Suprapubic skin (tissue), 4 donors: ENCODE measurements at regions not wholly inside any gene's neighbourhood (a gene's known extent, or its start where the extent isn't known, plus 50 kb on each side); places are given as distances from the start of the nearest gene placed in this dataset.

Source experiments
- DNase-seq, 2 donors: peaks; one replicate each; pipeline ENCODE4 v3.0.0-alpha.2; 2019; ENCODE audit warnings: low spot score in 2 of 2
- H3K27ac ChIP-seq: fragments of 200-600 bp; sonication (generic); one replicate; pipeline ENCODE4 v1.5.1; 2019
- H3K27me3 ChIP-seq: fragments of 200-600 bp; sonication (generic); one replicate; pipeline ENCODE4 v1.5.1; 2019
- H3K36me3 ChIP-seq: fragments of 200-600 bp; sonication (generic); one replicate; pipeline ENCODE4 v1.5.1; 2019
- H3K4me1 ChIP-seq: fragments of 200-600 bp; sonication (generic); one replicate; pipeline ENCODE4 v1.5.1; 2019
- H3K4me3 ChIP-seq: fragments of 200-600 bp; sonication (generic); one replicate; pipeline ENCODE4 v1.5.1; 2019; ENCODE audit warnings: mild to moderate bottlenecking
- H3K9me3 ChIP-seq: fragments of 200-600 bp; sonication (generic); one replicate; pipeline ENCODE4 v1.5.1; 2019
- CTCF ChIP-seq, 2 donors: fragments of 200-600 bp in 1 of 2; fragments of 450-650 bp in 1 of 2; sonication (generic) in 1 of 2; IDR thresholded peaks; one replicate each; pipeline ENCODE4 v1.5.1; 2016 to 2019; ENCODE audit warnings: antibody characterized with exemption in 2 of 2, mild to moderate bottlenecking in 1 of 2, moderate library complexity in 1 of 2
- EP300 ChIP-seq: sonication (generic); formaldehyde crosslinking; IDR thresholded peaks from one replicate; pipeline ENCODE4 v1.6.1; 2017; ENCODE audit warnings: antibody characterized with exemption
- POLR2A ChIP-seq, 2 donors: fragments of 450-650 bp; IDR thresholded peaks; one replicate each; pipeline ENCODE4 v1.6.1; 2017; ENCODE audit warnings: antibody characterized with exemption in 2 of 2, mild to moderate bottlenecking in 2 of 2, moderate library complexity in 2 of 2
- POLR2AphosphoS5 ChIP-seq, 3 donors: sonication (generic); formaldehyde crosslinking; IDR thresholded peaks; one replicate each; pipeline ENCODE4 v1.6.1; 2017; ENCODE audit warnings: antibody characterized with exemption in 3 of 3
- WGBS: methylation state at CpG from one replicate; pipeline ENCODE4 v1.1.5; 2018; 5-methylcytosine and 5-hydroxymethylcytosine counted together

- Histone ChIP-seq H3K36me3 (no peaks in the 10 kb centered on the region), H3K27ac (no peak overlapping the region), H3K9me3 (no peaks in the 10 kb centered on the region), H3K27me3 (no peaks in the 10 kb centered on the region), H3K4me1 (no peaks in the 10 kb centered on the region), H3K4me3 (no peak overlapping the region)
- DNase-seq = no peak
- WGBS = 92% methylated on average over 3 of the region's 3 CpGs
- TF ChIP-seq EP300 (no peak), POLR2A (IDR thresholded peaks at IDR 0.05) (no peak), CTCF (IDR thresholded peaks at IDR 0.05) (no peak), POLR2AphosphoS5 (IDR thresholded peaks at IDR 0.05) (no peak)
Measured at GRCh38 chr6:48486876-48487275, 375.9 kb upstream of the PTCHD4 start.

- DNase-seq = no peak
- Histone ChIP-seq H3K9me3 (no peaks in the 10 kb centered on the region), H3K27me3 (no peaks in the 10 kb centered on the region), H3K4me1 (no peaks in the 10 kb centered on the region), H3K27ac (no peak overlapping the region), H3K4me3 (no peak overlapping the region), H3K36me3 (no peaks in the 10 kb centered on the region)
- WGBS = 73% methylated on average over 3 of the region's 3 CpGs
- no peak for TF ChIP-seq EP300
- TF ChIP-seq POLR2A (IDR thresholded peaks at IDR 0.05) = no peak
- no peak for TF ChIP-seq CTCF (IDR thresholded peaks at IDR 0.05)
- no peak for TF ChIP-seq POLR2AphosphoS5 (IDR thresholded peaks at IDR 0.05)
Measured at GRCh38 chr6:48486373-48486772, 375.4 kb upstream of the PTCHD4 start.

- TF ChIP-seq POLR2AphosphoS5 (IDR thresholded peaks at IDR 0.05) = no peak
- TF ChIP-seq CTCF (IDR thresholded peaks at IDR 0.05) = no peak
- TF ChIP-seq POLR2A (IDR thresholded peaks at IDR 0.05) = no peak
- TF ChIP-seq EP300 = no peak
- DNase-seq = no peak
- Histone ChIP-seq H3K36me3 (no peaks in the 10 kb centered on the region), H3K27ac (no peak overlapping the region), H3K27me3 (no peaks in the 10 kb centered on the region), H3K4me3 (no peak overlapping the region), H3K4me1 (no peaks in the 10 kb centered on the region), H3K9me3 (no peaks in the 10 kb centered on the region)
Measured at GRCh38 chr6:48476257-48476656, 365.3 kb upstream of the PTCHD4 start.

- no peaks in the 10 kb centered on the region for H3K9me3 ChIP-seq
- H3K27me3 ChIP-seq = no peaks in the 10 kb centered on the region
- 94% methylated on average over 1 of the region's 1 CpG for WGBS
- no peak overlapping the region for H3K27ac ChIP-seq
- TF ChIP-seq POLR2AphosphoS5 (IDR thresholded peaks at IDR 0.05) (no peak), EP300 (no peak)
- no peak for DNase-seq
- H3K36me3 ChIP-seq = no peaks in the 10 kb centered on the region
- H3K4me1 ChIP-seq = no peaks in the 10 kb centered on the region
- no peak overlapping the region for H3K4me3 ChIP-seq
Measured at GRCh38 chr6:48475275-48475674, 364.3 kb upstream of the PTCHD4 start.

GRCh38 chr6:48474830-48475229 is 363.8 kb upstream of the PTCHD4 start:
- TF ChIP-seq POLR2AphosphoS5 (IDR thresholded peaks at IDR 0.05) (no peak), CTCF (IDR thresholded peaks at IDR 0.05) (no peak), POLR2A (IDR thresholded peaks at IDR 0.05) (no peak), EP300 (no peak)
- Histone ChIP-seq H3K27ac (no peak overlapping the region), H3K27me3 (no peaks in the 10 kb centered on the region), H3K9me3 (no peaks in the 10 kb centered on the region), H3K36me3 (no peaks in the 10 kb centered on the region), H3K4me1 (no peaks in the 10 kb centered on the region), H3K4me3 (no peak overlapping the region)
- 58% methylated on average over 2 of the region's 2 CpGs for WGBS
- DNase-seq = no peak

- Histone ChIP-seq H3K4me3 (no peak overlapping the region), H3K27ac (no peak overlapping the region), H3K9me3 (no peaks in the 10 kb centered on the region), H3K27me3 (no peaks in the 10 kb centered on the region), H3K4me1 (no peaks in the 10 kb centered on the region), H3K36me3 (no peaks in the 10 kb centered on the region)
- 40% methylated on average over 2 of the region's 2 CpGs for WGBS
- no peak for DNase-seq
- TF ChIP-seq CTCF (IDR thresholded peaks at IDR 0.05) = no peak
- no peak for TF ChIP-seq POLR2AphosphoS5 (IDR thresholded peaks at IDR 0.05)
- TF ChIP-seq POLR2A (IDR thresholded peaks at IDR 0.05) = no peak
- TF ChIP-seq EP300 = no peak
Measured at GRCh38 chr6:48474136-48474535, 363.1 kb upstream of the PTCHD4 start.
